COLO829 (cell line): ENCODE measurements at regions not wholly inside any gene's neighbourhood (a gene's known extent, or its start where the extent isn't known, plus 50 kb on each side); places are given as distances from the start of the nearest gene placed in this dataset.
"Not testable (repeated sequence)": the region's sequence is repeated elsewhere in the genome, so short reads cannot be mapped to it uniquely, and the experiment has no call there.

Experiments used
- DNase-seq: peaks from one replicate; pipeline ENCODE4 v3.0.0; 2012; ENCODE audit warnings: low spot score

GRCh38 chrX:8025705-8026104 is 98.5 kb upstream of the PNPLA4 start:
- no peak for DNase-seq

GRCh38 chrX:8018934-8019333 is 91.7 kb upstream of the PNPLA4 start:
- no peak for DNase-seq

- no peak for DNase-seq
Observed at GRCh38 chrX:8010105-8010504, 82.9 kb upstream of the PNPLA4 start.

- no peak for DNase-seq
Observed at GRCh38 chrX:8005678-8006347, 78.6 kb upstream of the PNPLA4 start.

- no peak for DNase-seq
Observed at GRCh38 chrX:8003147-8003883, 76.1 kb upstream of the PNPLA4 start.

GRCh38 chrX:7996851-7997250 is 69.6 kb upstream of the PNPLA4 start:
- no peak for DNase-seq

- peak; percentile 5 for DNase-seq
Observed at GRCh38 chrX:7996414-7996813, 69.2 kb upstream of the PNPLA4 start.

GRCh38 chrX:7993873-7994272 is 66.7 kb upstream of the PNPLA4 start:
- DNase-seq = no peak

- DNase-seq = not testable (repeated sequence)
Observed at GRCh38 chrX:7988013-7988759, 61.0 kb upstream of the PNPLA4 start.

GRCh38 chrX:7987160-7988012 is 60.2 kb upstream of the PNPLA4 start:
- DNase-seq = no peak

GRCh38 chrX:7986738-7987137 is 59.5 kb upstream of the PNPLA4 start:
- DNase-seq = not testable (repeated sequence)

- DNase-seq = no peak
Observed at GRCh38 chrX:7985568-7985967, 58.4 kb upstream of the PNPLA4 start.

GRCh38 chrX:7983581-7983980 is 56.4 kb upstream of the PNPLA4 start:
- no peak for DNase-seq
